ENCODE measurements at regions not wholly inside any gene's neighbourhood (a gene's known extent, or its start where the extent isn't known, plus 50 kb on each side); places are given as distances from the start of the nearest gene placed in this dataset.
A peak's percentile ranks its signal among the peaks of the same experiment; 100 is the strongest.

- DNase-seq = peak; percentile 77
- no peaks in the 10 kb centered on the region for H3K9me3 Mint-ChIP-seq
- H3K27me3 Mint-ChIP-seq (ENCODE audit: insufficient read depth) = peaks cover 23% of the 10 kb centered on the region
- no peaks in the 10 kb centered on the region for H3K36me3 Mint-ChIP-seq (ENCODE audit: low read depth)
- no peak overlapping the region for H3K4me3 Mint-ChIP-seq
- H3K4me1 Mint-ChIP-seq (ENCODE audit: low read depth) = peaks cover 6% of the 10 kb centered on the region
- H3K27ac Mint-ChIP-seq = no peak overlapping the region
- TF ChIP-seq CTCF (IDR thresholded peaks at IDR 0.05) = peak; percentile 71
Observed at GRCh38 chr2:105179469-105180372, 61.8 kb upstream of the GPR45 start.

GRCh38 chr2:105180491-105180972 lies 61.0 kb upstream of the GPR45 start:
- Mint-ChIP-seq H3K4me1 (ENCODE audit: low read depth) (peaks cover 6% of the 10 kb centered on the region), H3K36me3 (ENCODE audit: low read depth) (no peaks in the 10 kb centered on the region), H3K27me3 (ENCODE audit: insufficient read depth) (peaks cover 21% of the 10 kb centered on the region), H3K4me3 (no peak overlapping the region), H3K9me3 (no peaks in the 10 kb centered on the region), H3K27ac (no peak overlapping the region)
- DNase-seq = no peak
- no peak for TF ChIP-seq CTCF (IDR thresholded peaks at IDR 0.05)

- H3K36me3 Mint-ChIP-seq (ENCODE audit: low read depth) = no peaks in the 10 kb centered on the region
Observed at GRCh38 chr2:105181282-105181681, 60.3 kb upstream of the GPR45 start.

GRCh38 chr2:105183555-105184323 lies 57.8 kb upstream of the GPR45 start:
- H3K9me3 Mint-ChIP-seq = no peaks in the 10 kb centered on the region

More at GRCh38 chr2:105181282-105181681, 60.3 kb upstream of the GPR45 start:
- H3K9me3 Mint-ChIP-seq = no peaks in the 10 kb centered on the region
- DNase-seq = no peak
- H3K27me3 Mint-ChIP-seq (ENCODE audit: insufficient read depth) = peaks cover 16% of the 10 kb centered on the region
- TF ChIP-seq CTCF (IDR thresholded peaks at IDR 0.05) = no peak
- H3K4me1 Mint-ChIP-seq (ENCODE audit: low read depth) = peaks cover 6% of the 10 kb centered on the region
- no peak overlapping the region for H3K4me3 Mint-ChIP-seq
- H3K27ac Mint-ChIP-seq = no peak overlapping the region

More at GRCh38 chr2:105183555-105184323, 57.8 kb upstream of the GPR45 start:
- Mint-ChIP-seq H3K27me3 (ENCODE audit: insufficient read depth) (peaks cover 6% of the 10 kb centered on the region), H3K27ac (no peak overlapping the region), H3K4me1 (ENCODE audit: low read depth) (peaks cover 21% of the 10 kb centered on the region), H3K4me3 (no peak overlapping the region), H3K36me3 (ENCODE audit: low read depth) (no peaks in the 10 kb centered on the region)
- no peak for TF ChIP-seq CTCF (IDR thresholded peaks at IDR 0.05)
- no peak for DNase-seq
